Loucy (cell line): ENCODE measurements at regions not wholly inside any gene's neighbourhood (a gene's known extent, or its start where the extent isn't known, plus 50 kb on each side); places are given as distances from the start of the nearest gene placed in this dataset.

ENCODE experiments used
- H2AFZ ChIP-seq: fragments of 200-600 bp; sonication (generic); 2 replicates; pipeline ENCODE4 v1.6.0; 2016; ENCODE audit warnings: antibody characterized with exemption, mild to moderate bottlenecking, low read length, moderate library complexity
- H3F3A ChIP-seq: fragments of 200-600 bp; 2 replicates; pipeline ENCODE4 v1.6.0; 2016; ENCODE audit warnings: antibody characterized with exemption, low read depth, mild to moderate bottlenecking
- H3K27me3 ChIP-seq: fragments of 200-600 bp; sonication (generic); 2 replicates; pipeline ENCODE4 v1.6.1; 2014; ENCODE audit warnings: low read length, mild to moderate bottlenecking; ENCODE audit not compliant: insufficient read depth, poor library complexity, severe bottlenecking
- H3K36me3 ChIP-seq: fragments of 200-600 bp; sonication (generic); 2 replicates; pipeline ENCODE4 v1.6.1; 2016; ENCODE audit warnings: low read length; ENCODE audit not compliant: insufficient read depth
- H3K4me1 ChIP-seq: fragments of 200-600 bp; sonication (generic); 2 replicates; pipeline ENCODE4 v1.5.1; 2014; ENCODE audit warnings: low read length, mild to moderate bottlenecking; ENCODE audit not compliant: insufficient read depth, poor library complexity, severe bottlenecking
- H3K4me2 ChIP-seq: fragments of 200-600 bp; sonication (generic); 2 replicates; pipeline ENCODE4 v1.6.0; 2014; ENCODE audit warnings: antibody characterized with exemption, low read length, low read depth, mild to moderate bottlenecking; ENCODE audit not compliant: poor library complexity, severe bottlenecking
- H3K4me3 ChIP-seq: fragments of 200-600 bp; sonication (generic); 2 replicates; pipeline ENCODE4 v1.5.1; 2014; ENCODE audit warnings: low read length, mild to moderate bottlenecking, mixed read lengths; ENCODE audit not compliant: poor library complexity, severe bottlenecking
- H3K79me2 ChIP-seq: fragments of 200-600 bp; sonication (generic); 2 replicates; pipeline ENCODE4 v1.6.1; 2014; ENCODE audit warnings: low read length; ENCODE audit not compliant: insufficient read depth
- H3K9ac ChIP-seq: fragments of 200-600 bp; sonication (generic); 2 replicates; pipeline ENCODE4 v1.6.0; 2014; ENCODE audit warnings: mild to moderate bottlenecking, low read depth, low read length, moderate library complexity; ENCODE audit not compliant: poor library complexity, severe bottlenecking
- H3K9me2 ChIP-seq: fragments of 200-600 bp; sonication (generic); replicated peaks from 2 replicates; pipeline ENCODE4 v1.6.1; 2016; ENCODE audit warnings: low read depth, low read length, mixed read lengths
- H3K9me3 ChIP-seq: fragments of 200-600 bp; sonication (generic); 2 replicates; pipeline ENCODE4 v1.6.1; 2014; ENCODE audit warnings: mild to moderate bottlenecking, antibody characterized with exemption, low read length, low read depth; ENCODE audit not compliant: insufficient read depth
- H4K20me1 ChIP-seq: fragments of 200-600 bp; sonication (generic); 2 replicates; pipeline ENCODE4 v1.6.0; 2014; ENCODE audit warnings: antibody characterized with exemption, low read length, mild to moderate bottlenecking; ENCODE audit not compliant: insufficient read depth, poor library complexity, severe bottlenecking
- CTCF ChIP-seq: fragments of 200-600 bp; sonication (generic); conservative IDR thresholded peaks from 2 replicates; pipeline ENCODE4 v1.5.1; 2014; ENCODE audit warnings: mild to moderate bottlenecking, antibody characterized with exemption, low read length
- EZH2phosphoT487 ChIP-seq: fragments of 200-600 bp; IDR thresholded peaks from 2 replicates; pipeline ENCODE4 v1.6.1; 2018; ENCODE audit warnings: antibody characterized with exemption, mild to moderate bottlenecking, moderate library complexity, borderline replicate concordance

- no peaks in the 10 kb centered on the region for H4K20me1 ChIP-seq
- H2AFZ ChIP-seq, result no peak overlapping the region
- H3K9me2 ChIP-seq, result no peaks in the 10 kb centered on the region
- no peak overlapping the region for H3K4me3 ChIP-seq
- no peak overlapping the region for H3K4me2 ChIP-seq
- H3F3A ChIP-seq, result no peaks in the 10 kb centered on the region
- no peaks in the 10 kb centered on the region for H3K79me2 ChIP-seq
- no peaks in the 10 kb centered on the region for H3K27me3 ChIP-seq
- no peaks in the 10 kb centered on the region for H3K9me3 ChIP-seq
- no peak for TF ChIP-seq EZH2phosphoT487
- TF ChIP-seq CTCF, result no peak
- H3K9ac ChIP-seq, result no peak overlapping the region
- H3K36me3 ChIP-seq, result no peaks in the 10 kb centered on the region
- H3K4me1 ChIP-seq, result no peaks in the 10 kb centered on the region
These were observed 72.6 kb upstream of the TOMM7 start for GRCh38 chr7:22895140-22895827.

GRCh38 chr7:22894546-22894945 is 71.9 kb upstream of the TOMM7 start:
- Histone ChIP-seq H3K9ac (no peak overlapping the region), H3F3A (no peaks in the 10 kb centered on the region), H3K79me2 (no peaks in the 10 kb centered on the region), H3K4me2 (no peak overlapping the region), H3K9me2 (no peaks in the 10 kb centered on the region), H3K36me3 (no peaks in the 10 kb centered on the region), H3K4me1 (no peaks in the 10 kb centered on the region), H4K20me1 (no peaks in the 10 kb centered on the region), H3K27me3 (no peaks in the 10 kb centered on the region), H2AFZ (no peak overlapping the region), H3K9me3 (no peaks in the 10 kb centered on the region), H3K4me3 (no peak overlapping the region)
- TF ChIP-seq EZH2phosphoT487, result no peak
- no peak for TF ChIP-seq CTCF

DNA sequence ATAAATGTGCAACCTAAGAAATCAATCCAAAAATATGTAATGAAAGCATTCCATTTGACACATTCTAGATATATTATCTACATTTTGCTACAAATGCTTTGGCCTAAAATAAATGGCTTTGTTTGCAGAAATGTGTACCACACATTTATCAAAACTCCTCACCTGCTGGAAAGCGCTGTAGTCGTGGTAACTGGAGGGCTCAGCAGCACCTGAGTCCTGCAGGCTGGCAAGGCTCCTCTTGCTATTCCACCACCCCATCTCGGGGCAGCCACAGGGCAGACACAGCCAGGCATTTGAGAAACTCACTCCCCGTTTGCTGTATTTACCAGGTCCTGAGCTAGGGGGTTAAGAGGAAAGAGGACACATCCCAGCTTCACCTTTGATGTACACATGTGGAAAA is 68.1 kb upstream of the TOMM7 start:
- TF ChIP-seq CTCF (no peak), EZH2phosphoT487 (no peak)
- Histone ChIP-seq H3K79me2 (no peaks in the 10 kb centered on the region), H4K20me1 (no peaks in the 10 kb centered on the region), H3K9ac (no peak overlapping the region), H3F3A (no peaks in the 10 kb centered on the region), H3K4me3 (no peak overlapping the region), H2AFZ (no peak overlapping the region), H3K4me1 (peaks cover 5% of the 10 kb centered on the region), H3K9me2 (no peaks in the 10 kb centered on the region), H3K36me3 (no peaks in the 10 kb centered on the region), H3K27me3 (no peaks in the 10 kb centered on the region), H3K4me2 (no peak overlapping the region), H3K9me3 (no peaks in the 10 kb centered on the region)
